IMR-90 (cell line): ENCODE measurements at regions not wholly inside any gene's neighbourhood (a gene's known extent, or its start where the extent isn't known, plus 50 kb on each side); places are given as distances from the start of the nearest gene placed in this dataset.

Experiments used
- ATAC-seq: fragments of 200-7000 bp; cut with Tn5 transposase; 2 replicates; pipeline ENCODE4 v1.9.1; 2020; ENCODE audit warnings: low read depth, mild to moderate bottlenecking, moderate library complexity
- BruUV-seq: library from RNA; stranded (reverse); fragments of 400-500 nt; replicated peaks from 2 replicates; lab custom pipeline; 2021; lab: Mats Ljungman, UMichigan
- CTCF ChIA-PET: fragments of 300-600 bp; formaldehyde crosslinking; extraction: SDS; loops from one replicate; lab custom pipeline; 2021; ENCODE audit warnings: antibody characterized with exemption; lab: Yijun Ruan, JAX
- POLR2A ChIA-PET: fragments of 300-600 bp; sonication (Branson Sonifier 250); formaldehyde crosslinking; loops from one replicate; lab custom pipeline; 2022; ENCODE audit warnings: antibody characterized with exemption; ENCODE audit not compliant: unreplicated experiment; lab: Charles Lee
- DNase-seq: peaks from one replicate; pipeline ENCODE4 v3.0.0; 2013
- H2AFZ ChIP-seq: replicated peaks from 2 replicates; pipeline ENCODE3; 2013; ENCODE audit warnings: low read length, mild to moderate bottlenecking; ENCODE audit not compliant: poor library complexity
- H2AK5ac ChIP-seq: 2 replicates; pipeline ENCODE4 v1.6.1; 2013; ENCODE audit warnings: low read depth, low read length, inconsistent platforms
- H2AK9ac ChIP-seq: replicated peaks from 2 replicates; pipeline ENCODE3; 2013; ENCODE audit warnings: mild to moderate bottlenecking, low read depth, low read length, moderate library complexity; ENCODE audit not compliant: poor library complexity
- H2BK120ac ChIP-seq: 2 replicates; pipeline ENCODE4 v1.6.1; 2013; ENCODE audit warnings: low read depth, low read length, inconsistent platforms
- H2BK15ac ChIP-seq: 3 replicates; pipeline ENCODE4 v1.6.1; 2013; ENCODE audit warnings: low read depth, low read length, inconsistent platforms
- H2BK20ac ChIP-seq: 2 replicates; pipeline ENCODE4 v1.6.1; 2013; ENCODE audit warnings: low read depth, mild to moderate bottlenecking, inconsistent platforms, low read length, moderate library complexity
- H2BK5ac ChIP-seq: 2 replicates; pipeline ENCODE4 v1.6.1; 2013; ENCODE audit warnings: mild to moderate bottlenecking, low read depth, low read length, inconsistent platforms; ENCODE audit not compliant: poor library complexity, severe bottlenecking
- H3K14ac ChIP-seq: replicated peaks from 2 replicates; pipeline ENCODE4 v1.6.1; 2013; ENCODE audit warnings: low read depth, low read length, inconsistent platforms
- H3K18ac ChIP-seq: 2 replicates; pipeline ENCODE4 v1.6.1; 2013; ENCODE audit warnings: low read depth, low read length, control low read depth
- H3K23ac ChIP-seq: 2 replicates; pipeline ENCODE4 v1.6.1; 2013; ENCODE audit warnings: low read depth, low read length, inconsistent platforms
- H3K27ac ChIP-seq: 2 replicates; pipeline ENCODE4 v1.5.1; 2013; ENCODE audit warnings: mild to moderate bottlenecking, control low read depth, low read length; ENCODE audit not compliant: insufficient read depth
- H3K27me3 ChIP-seq: 2 replicates; pipeline ENCODE4 v1.6.1; 2013; ENCODE audit warnings: low read length; ENCODE audit not compliant: control insufficient read depth, insufficient read depth
- H3K36me3 ChIP-seq: 2 replicates; pipeline ENCODE4 v1.6.1; 2013; ENCODE audit warnings: low read length, mixed read lengths; ENCODE audit not compliant: control insufficient read depth, insufficient read depth
- H3K4ac ChIP-seq: 2 replicates; pipeline ENCODE4 v1.6.1; 2013; ENCODE audit warnings: low read depth, low read length, inconsistent platforms
- H3K4me1 ChIP-seq: 2 replicates; pipeline ENCODE4 v1.6.1; 2013; ENCODE audit warnings: low read length, mixed read lengths; ENCODE audit not compliant: control insufficient read depth, insufficient read depth
- H3K4me2 ChIP-seq: 2 replicates; pipeline ENCODE4 v1.6.1; 2013; ENCODE audit warnings: low read depth, mild to moderate bottlenecking, control low read depth, low read length, moderate library complexity
- H3K4me3 ChIP-seq: 2 replicates; pipeline ENCODE4 v1.5.1; 2013; ENCODE audit warnings: low read depth, mild to moderate bottlenecking, control low read depth, low read length, moderate library complexity; ENCODE audit not compliant: insufficient read depth
- H3K56ac ChIP-seq: 2 replicates; pipeline ENCODE4 v1.6.1; 2013; ENCODE audit warnings: low read length, inconsistent platforms; ENCODE audit not compliant: insufficient read depth; ENCODE audit errors: extremely low read depth
- H3K79me1 ChIP-seq, 2 experiments: 2 replicates each; pipeline ENCODE4 v1.6.1; 2013; ENCODE audit warnings: low read length in 2 of 2, inconsistent platforms in 1 of 2, low read depth in 1 of 2
- H3K9ac ChIP-seq: 2 replicates; pipeline ENCODE4 v1.6.1; 2013; ENCODE audit warnings: low read depth, low read length, control low read depth
- H3K9me1 ChIP-seq: 2 replicates; pipeline ENCODE4 v1.6.1; 2013; ENCODE audit warnings: low read length, inconsistent platforms; ENCODE audit not compliant: insufficient read depth
- H3K9me3 ChIP-seq: 2 replicates; pipeline ENCODE4 v1.6.1; 2013; ENCODE audit warnings: low read length; ENCODE audit not compliant: control insufficient read depth, insufficient read depth
- H4K20me1 ChIP-seq: 2 replicates; pipeline ENCODE4 v1.6.1; 2013; ENCODE audit warnings: low read length, inconsistent platforms; ENCODE audit not compliant: insufficient read depth
- H4K5ac ChIP-seq: 2 replicates; pipeline ENCODE4 v1.6.1; 2013; ENCODE audit warnings: mild to moderate bottlenecking, low read depth, low read length, control low read depth
- H4K8ac ChIP-seq, 2 experiments: 2 replicates each; pipeline ENCODE4 v1.6.1; 2013; ENCODE audit warnings: low read depth in 2 of 2, low read length in 2 of 2, control low read depth in 1 of 2, inconsistent platforms in 1 of 2
- H4K91ac ChIP-seq: 2 replicates; pipeline ENCODE4 v1.6.1; 2013; ENCODE audit warnings: low read depth, low read length, inconsistent platforms; ENCODE audit not compliant: insufficient read depth
- BHLHE40 ChIP-seq: fragments of 150-350 bp; IDR thresholded peaks from 2 replicates; pipeline ENCODE4 v1.6.1; 2016; ENCODE audit warnings: mild to moderate bottlenecking, low read depth, low read length
- CEBPB ChIP-seq: IDR thresholded peaks from 2 replicates; pipeline ENCODE4 v1.6.1; 2012; ENCODE audit warnings: low read depth, low read length, improper control_type of control experiment
- CHD1 ChIP-seq: IDR thresholded peaks from 2 replicates; pipeline ENCODE4 v1.6.1; 2012; ENCODE audit warnings: low read depth, low read length, improper control_type of control experiment
- CTCF ChIP-seq: conservative IDR thresholded peaks from 2 replicates; pipeline ENCODE4 v1.5.1; 2012; ENCODE audit warnings: mild to moderate bottlenecking, low read depth, low read length, improper control_type of control experiment
- ELK1 ChIP-seq: fragments of 150-350 bp; IDR thresholded peaks from 2 replicates; pipeline ENCODE4 v1.6.1; 2016; ENCODE audit warnings: low read depth, mild to moderate bottlenecking, low read length, moderate library complexity, borderline replicate concordance
- FOS ChIP-seq: fragments of 150-350 bp; IDR thresholded peaks from 2 replicates; pipeline ENCODE4 v1.6.1; 2016; ENCODE audit warnings: low read depth, low read length
- MAFK ChIP-seq: IDR thresholded peaks from 2 replicates; pipeline ENCODE4 v1.6.1; 2012; ENCODE audit warnings: low read depth, low read length, improper control_type of control experiment
- MAZ ChIP-seq: IDR thresholded peaks from 2 replicates; pipeline ENCODE4 v1.6.1; 2012; ENCODE audit warnings: low read depth, mild to moderate bottlenecking, low read length, improper control_type of control experiment, moderate library complexity, borderline replicate concordance
- MXI1 ChIP-seq: IDR thresholded peaks from 2 replicates; pipeline ENCODE4 v1.6.1; 2012; ENCODE audit warnings: low read depth, mild to moderate bottlenecking, low read length, moderate library complexity, borderline replicate concordance
- NFE2L2 ChIP-seq: fragments of 150-350 bp; IDR thresholded peaks from 2 replicates; pipeline ENCODE4 v1.6.1; 2016; ENCODE audit warnings: low read depth, mild to moderate bottlenecking, low read length
- POLR2A ChIP-seq: IDR thresholded peaks from 2 replicates; pipeline ENCODE4 v1.6.1; 2012; ENCODE audit warnings: mild to moderate bottlenecking, low read depth, low read length
- RAD21 ChIP-seq: IDR thresholded peaks from 2 replicates; pipeline ENCODE4 v1.6.1; 2012; ENCODE audit warnings: low read length, improper control_type of control experiment
- RCOR1 ChIP-seq: IDR thresholded peaks from 2 replicates; pipeline ENCODE4 v1.6.1; 2012; ENCODE audit warnings: mild to moderate bottlenecking, low read length, improper control_type of control experiment; ENCODE audit not compliant: insufficient replicate concordance
- RFX5 ChIP-seq: IDR thresholded peaks from 2 replicates; pipeline ENCODE4 v1.8.0; 2012; ENCODE audit warnings: low read depth, mild to moderate bottlenecking, low read length, moderate library complexity
- SMC3 ChIP-seq: fragments of 150-350 bp; IDR thresholded peaks from 2 replicates; pipeline ENCODE4 v1.6.1; 2016; ENCODE audit warnings: low read depth, mild to moderate bottlenecking, antibody characterized with exemption, low read length, moderate library complexity
- USF2 ChIP-seq: fragments of 150-350 bp; IDR thresholded peaks from 2 replicates; pipeline ENCODE4 v1.6.1; 2017; ENCODE audit warnings: mild to moderate bottlenecking, antibody characterized with exemption, low read length, low read depth
- WGBS, 2 experiments: methylation state at CpG; one replicate each; pipeline versions ENCODE4 v1.1.5 to v1.1.7; 2013; ENCODE audit warnings: missing lambda C conversion rate in 2 of 2; ENCODE audit not compliant: insufficient read length in 1 of 2; ENCODE audit errors: extremely low coverage in 2 of 2; 5-methylcytosine and 5-hydroxymethylcytosine counted together
- dilution Hi-C: fragments of 300-500 bp; cut with HindIII; formaldehyde crosslinking; loops from one replicate; pipeline ENCODE4 v1.14.3; 2018; ENCODE audit warnings: low sequenced_read_pairs; ENCODE audit not compliant: unreplicated experiment
- in situ Hi-C: fragments of 300-500 bp; cut with MboI; formaldehyde crosslinking; loops from 3 replicates; pipeline ENCODE4 v1.14.3; 2019; ENCODE audit warnings: low sequenced_read_pairs, inconsistent platforms, mixed read lengths
- intact Hi-C: fragments of 100-400 bp; cut with micrococcal nuclease; formaldehyde crosslinking; loops from 2 replicates; pipeline ENCODE4 v1.10.0; 2022

GRCh38 chr7:17672783-17673182 lies 267.5 kb downstream of the SNX13 start:
- H3K4me1 ChIP-seq: peaks cover 3% of the 10 kb centered on the region
- H4K91ac ChIP-seq: no peak overlapping the region
- in situ Hi-C loops (no loop called here), intact Hi-C loops (no loop called here), dilution Hi-C loops (no loop called here)
- ATAC-seq (no peak), DNase-seq (no peak)
- no peak overlapping the region for H2BK5ac ChIP-seq
- no peaks in the 10 kb centered on the region for H3K9me1 ChIP-seq
- no peak overlapping the region for H3K23ac ChIP-seq
- no peaks in the 10 kb centered on the region for H3K36me3 ChIP-seq
- no peak overlapping the region for H3K9ac ChIP-seq
- H2AK5ac ChIP-seq: no peak overlapping the region
- POLR2A ChIA-PET: interaction anchor here (0.7 kb wide), 1 partner anchor 88 kb away, joined by 6 read pairs; no protein-coding TSS in a partner anchor
- no peak overlapping the region for H2BK20ac ChIP-seq
- no peak overlapping the region for H3K14ac ChIP-seq
- H4K20me1 ChIP-seq: no peaks in the 10 kb centered on the region
- H3K9me3 ChIP-seq: no peaks in the 10 kb centered on the region
- TF ChIP-seq USF2: no peak
- TF ChIP-seq RAD21: no peak
- TF ChIP-seq MAFK: no peak
- TF ChIP-seq SMC3: no peak
- TF ChIP-seq FOS: no peak
- no peak for TF ChIP-seq NFE2L2
- TF ChIP-seq CTCF: no peak
- no peak for TF ChIP-seq MXI1
- no peak for TF ChIP-seq POLR2A
- no peak for TF ChIP-seq BHLHE40
- no peak for TF ChIP-seq MAZ
- TF ChIP-seq CHD1: no peak
- TF ChIP-seq RCOR1: no peak
- no peak for TF ChIP-seq ELK1
- TF ChIP-seq CEBPB: no peak
- TF ChIP-seq RFX5: no peak
- H2BK15ac ChIP-seq: no peak overlapping the region
- no peak overlapping the region for H2AFZ ChIP-seq
- H4K5ac ChIP-seq: no peak overlapping the region
- no peak overlapping the region for H3K4ac ChIP-seq
- H4K8ac ChIP-seq: no peak overlapping the region
- H3K27ac ChIP-seq: no peak overlapping the region
- no TSS peak for BruUV-seq
- 80% methylated on average over 2 of the region's 4 CpGs; no CpG with 5 or more reads in 1 of the 2 experiments for WGBS, 2 experiments
- H3K4me2 ChIP-seq: no peak overlapping the region
- H2BK120ac ChIP-seq: no peak overlapping the region
- CTCF ChIA-PET: interaction anchor here (0.6 kb wide), 1 partner anchor 690 kb away, joined by 3 read pairs; no protein-coding TSS in a partner anchor
- H3K27me3 ChIP-seq: no peaks in the 10 kb centered on the region
- H2AK9ac ChIP-seq: no peak overlapping the region
- H3K79me1 ChIP-seq: no peaks in the 10 kb centered on the region
- H3K4me3 ChIP-seq: no peak overlapping the region
- no peak overlapping the region for H3K56ac ChIP-seq
- H3K18ac ChIP-seq: no peak overlapping the region
